HepG2 (cell line): ENCODE measurements at regions not wholly inside any gene's neighbourhood (a gene's known extent, or its start where the extent isn't known, plus 50 kb on each side); places are given as distances from the start of the nearest gene placed in this dataset.

Experiments used
- ATAC-seq: fragments of 200-7000 bp; cut with Tn5 transposase; 3 replicates; pipeline ENCODE4 v1.9.1; 2020; ENCODE audit warnings: mild to moderate bottlenecking, moderate library complexity
- BruUV-seq: library from RNA; stranded (reverse); fragments of 400-500 nt; replicated peaks from 2 replicates; lab custom pipeline; 2021; lab: Mats Ljungman, UMichigan
- CTCF ChIA-PET: fragments of 300-600 bp; formaldehyde crosslinking; extraction: SDS; loops from one replicate; lab custom pipeline; 2021; ENCODE audit warnings: low total read pairs, inconsistent platforms, low intra/inter-chr PET ratio; lab: Yijun Ruan, JAX
- POLR2A ChIA-PET: fragments of 350-600 bp; sonication (Branson Sonifier 250); formaldehyde crosslinking; loops from one replicate; lab custom pipeline; 2020; ENCODE audit warnings: antibody characterized with exemption, inconsistent platforms; lab: Yijun Ruan, JAX
- DNase-seq: peaks from one replicate; pipeline ENCODE4 v3.0.0-alpha.2; 2015; ENCODE audit warnings: low spot score
- FAIRE-seq: peaks from 3 replicates; lab custom pipeline; 2011; peaks lifted over from hg19 to GRCh38; lab: Jason Lieb, UNC
- H2AFZ ChIP-seq: one replicate; pipeline ENCODE4 v1.6.1; 2011; ENCODE audit warnings: low read length, inconsistent platforms
- H3K27ac ChIP-seq: fragments of 300-600 bp; 3 replicates; pipeline ENCODE4 v1.8.0; 2011; ENCODE audit warnings: mixed run types, mild to moderate bottlenecking, mixed read lengths, low read length, inconsistent platforms; ENCODE audit not compliant: insufficient read depth; ENCODE audit errors: extremely low read length
- H3K27me3 ChIP-seq, 2 experiments: fragments of 200-600 bp in 1 of 2; 2 replicates in 1 of 2; 3 replicates in 1 of 2; pipeline versions ENCODE4 v1.6.0 to v1.8.0; 2011; ENCODE audit warnings: low read length in 2 of 2, mild to moderate bottlenecking in 2 of 2, moderate library complexity in 2 of 2, inconsistent platforms in 1 of 2; ENCODE audit not compliant: insufficient read depth in 2 of 2, control insufficient read depth in 1 of 2
- H3K36me3 ChIP-seq, 2 experiments: fragments of 200-600 bp in 1 of 2; replicated peaks in 1 of 2; 2 replicates in 1 of 2; 3 replicates in 1 of 2; pipeline versions ENCODE4 v1.5.1 to v1.8.0; 2011; ENCODE audit warnings: low read length in 2 of 2, inconsistent platforms in 1 of 2; ENCODE audit not compliant: insufficient read depth in 2 of 2, control insufficient read depth in 1 of 2
- H3K4me1 ChIP-seq: 2 replicates; pipeline ENCODE4 v1.5.1; 2012; ENCODE audit warnings: low read length, inconsistent platforms; ENCODE audit not compliant: insufficient read depth
- H3K4me2 ChIP-seq: 2 replicates; pipeline ENCODE4 v1.6.0; 2011; ENCODE audit warnings: low read depth, low read length, inconsistent platforms
- H3K4me3 ChIP-seq, 3 experiments: fragments of 200-600 bp in 1 of 3; sonication (generic), shearing (Covaris generic) in 1 of 3; replicated peaks in 1 of 3; 2 replicates each; pipeline ENCODE4 v1.5.1; 2011 to 2016; ENCODE audit warnings: low read length in 3 of 3, inconsistent platforms in 2 of 3, low read depth in 2 of 3, mild to moderate bottlenecking in 2 of 3, control low read depth in 1 of 3, mixed read lengths in 1 of 3; ENCODE audit not compliant: insufficient read depth in 1 of 3
- H3K79me2 ChIP-seq: one replicate; pipeline ENCODE4 v1.6.1; 2011; ENCODE audit warnings: low read length, inconsistent platforms; ENCODE audit not compliant: insufficient read depth
- H3K9ac ChIP-seq: 2 replicates; pipeline ENCODE4 v1.6.0; 2011; ENCODE audit warnings: mild to moderate bottlenecking, low read depth, low read length, inconsistent platforms; ENCODE audit not compliant: insufficient read depth
- H3K9me3 ChIP-seq: 2 replicates; pipeline ENCODE4 v1.5.1; 2012; ENCODE audit warnings: mild to moderate bottlenecking, low read length
- H4K20me1 ChIP-seq: 2 replicates; pipeline ENCODE4 v1.6.0; 2011; ENCODE audit warnings: inconsistent platforms, mild to moderate bottlenecking, low read length, moderate library complexity; ENCODE audit not compliant: insufficient read depth
- AGO1 ChIP-seq: fragments of 200-400 bp; formaldehyde crosslinking; IDR thresholded peaks from 2 replicates; pipeline ENCODE4 v1.6.1; 2017; ENCODE audit warnings: mild to moderate bottlenecking, low read depth, low read length, moderate library complexity; ENCODE audit not compliant: poor library complexity, severe bottlenecking
- DNMT1 ChIP-seq: sonication (generic); formaldehyde crosslinking; IDR thresholded peaks from 2 replicates; pipeline ENCODE4 v1.5.1; 2020; ENCODE audit warnings: mild to moderate bottlenecking, missing genetic modification reagents
- DR1 ChIP-seq: sonication (generic); formaldehyde crosslinking; IDR thresholded peaks from 2 replicates; pipeline ENCODE4 v1.8.0; 2021; ENCODE audit warnings: mild to moderate bottlenecking, missing genetic modification reagents, inconsistent platforms
- NFE2 ChIP-seq: sonication (generic); formaldehyde crosslinking; IDR thresholded peaks from 2 replicates; pipeline ENCODE4 v1.4.0; 2020; ENCODE audit warnings: missing genetic modification reagents
- SP4 ChIP-seq: sonication (generic); formaldehyde crosslinking; IDR thresholded peaks from 2 replicates; pipeline ENCODE4 v1.8.1; 2023; ENCODE audit warnings: mild to moderate bottlenecking, missing genetic modification reagents
- TBX2 ChIP-seq: sonication (generic); formaldehyde crosslinking; IDR thresholded peaks from 2 replicates; pipeline ENCODE4 v1.5.0; 2020; ENCODE audit warnings: missing genetic modification reagents, mild to moderate bottlenecking, borderline replicate concordance
- ZFP37 ChIP-seq: sonication (generic); formaldehyde crosslinking; IDR thresholded peaks from 2 replicates; pipeline ENCODE4 v1.4.0; 2020; ENCODE audit warnings: missing genetic modification reagents, borderline replicate concordance
- ZNF282 ChIP-seq: fragments of 450-650 bp; IDR thresholded peaks from 2 replicates; pipeline ENCODE4 v1.6.1; 2018; ENCODE audit not compliant: partially characterized antibody
- ZNF292 ChIP-seq: sonication (generic); formaldehyde crosslinking; IDR thresholded peaks from 2 replicates; pipeline ENCODE4 v1.8.1; 2022; ENCODE audit warnings: mild to moderate bottlenecking, low read depth, missing genetic modification reagents, borderline replicate concordance
- ZSCAN12 ChIP-seq: sonication (generic); formaldehyde crosslinking; IDR thresholded peaks from 2 replicates; pipeline ENCODE4 v1.9.0; 2021; ENCODE audit warnings: mild to moderate bottlenecking, missing genetic modification reagents
- WGBS: methylation state at CpG from one replicate; pipeline ENCODE4 v1.1.6; 2017; ENCODE audit warnings: low lambda C conversion rate; 5-methylcytosine and 5-hydroxymethylcytosine counted together
- in situ Hi-C: cut with HindIII; loops from 2 replicates; pipeline ENCODE4 v1.10.0; 2017; ENCODE audit warnings: low pct_unique_long_range_greater_than_20kb; ENCODE audit not compliant: extremely low pct_ligation_motif_present
- intact Hi-C: fragments of 100-400 bp; cut with micrococcal nuclease; formaldehyde crosslinking; loops from one replicate; pipeline ENCODE4 v1.10.0; 2022; ENCODE audit not compliant: unreplicated experiment
- TF ChIP-seq, protein P1 (sequence below): sonication (generic); formaldehyde crosslinking; IDR thresholded peaks from 2 replicates; pipeline ENCODE4 v1.9.0; 2021; ENCODE audit warnings: missing genetic modification reagents, borderline replicate concordance
- TF ChIP-seq, protein P2 (sequence below): sonication (generic); formaldehyde crosslinking; IDR thresholded peaks from 2 replicates; pipeline ENCODE4 v1.4.0; 2020; ENCODE audit warnings: missing genetic modification reagents
- TF ChIP-seq, protein P3 (sequence below): sonication (generic); formaldehyde crosslinking; IDR thresholded peaks from 2 replicates; pipeline ENCODE4 v1.4.0; 2020; ENCODE audit warnings: low read depth, mild to moderate bottlenecking, missing genetic modification reagents
- TF ChIP-seq, protein P4 (sequence below): sonication (generic); formaldehyde crosslinking; IDR thresholded peaks from 2 replicates; pipeline ENCODE4 v1.4.0; 2020; ENCODE audit warnings: missing genetic modification reagents, mild to moderate bottlenecking, borderline replicate concordance

DNA sequence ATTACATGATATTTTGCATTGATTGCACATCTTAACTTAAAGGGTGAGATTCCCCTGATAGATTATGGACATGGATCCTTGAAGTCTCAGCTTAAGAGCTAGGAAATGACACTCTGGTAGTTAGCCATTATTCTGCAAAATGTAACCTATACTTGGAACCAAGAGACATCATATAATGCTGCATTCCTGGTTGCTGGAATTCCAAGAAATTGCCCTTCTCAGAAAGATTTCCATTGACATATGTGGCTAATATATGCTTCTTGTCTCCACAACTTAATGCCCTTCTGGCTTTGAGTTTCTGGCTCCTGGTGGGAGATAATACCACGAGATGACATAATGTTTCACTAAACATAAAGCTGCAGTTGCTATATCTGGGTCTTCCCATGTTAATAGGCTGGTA lies 204.4 kb upstream of the TRPC4 start:
- BruUV-seq: no TSS peak
- TF ChIP-seq, protein P1, sequence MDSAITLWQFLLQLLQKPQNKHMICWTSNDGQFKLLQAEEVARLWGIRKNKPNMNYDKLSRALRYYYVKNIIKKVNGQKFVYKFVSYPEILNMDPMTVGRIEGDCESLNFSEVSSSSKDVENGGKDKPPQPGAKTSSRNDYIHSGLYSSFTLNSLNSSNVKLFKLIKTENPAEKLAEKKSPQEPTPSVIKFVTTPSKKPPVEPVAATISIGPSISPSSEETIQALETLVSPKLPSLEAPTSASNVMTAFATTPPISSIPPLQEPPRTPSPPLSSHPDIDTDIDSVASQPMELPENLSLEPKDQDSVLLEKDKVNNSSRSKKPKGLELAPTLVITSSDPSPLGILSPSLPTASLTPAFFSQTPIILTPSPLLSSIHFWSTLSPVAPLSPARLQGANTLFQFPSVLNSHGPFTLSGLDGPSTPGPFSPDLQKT (CRISPR knock-in tag): no peak
- TF ChIP-seq DR1 (CRISPR knock-in tag) (no peak), AGO1 (no peak), ZNF292 (CRISPR knock-in tag) (no peak), NFE2 (CRISPR knock-in tag) (no peak), ZSCAN12 (no peak), ZNF282 (no peak), ZFP37 (CRISPR knock-in tag) (no peak), SP4 (no peak), TBX2 (no peak), DNMT1 (CRISPR knock-in tag) (no peak)
- TF ChIP-seq, protein P2, sequence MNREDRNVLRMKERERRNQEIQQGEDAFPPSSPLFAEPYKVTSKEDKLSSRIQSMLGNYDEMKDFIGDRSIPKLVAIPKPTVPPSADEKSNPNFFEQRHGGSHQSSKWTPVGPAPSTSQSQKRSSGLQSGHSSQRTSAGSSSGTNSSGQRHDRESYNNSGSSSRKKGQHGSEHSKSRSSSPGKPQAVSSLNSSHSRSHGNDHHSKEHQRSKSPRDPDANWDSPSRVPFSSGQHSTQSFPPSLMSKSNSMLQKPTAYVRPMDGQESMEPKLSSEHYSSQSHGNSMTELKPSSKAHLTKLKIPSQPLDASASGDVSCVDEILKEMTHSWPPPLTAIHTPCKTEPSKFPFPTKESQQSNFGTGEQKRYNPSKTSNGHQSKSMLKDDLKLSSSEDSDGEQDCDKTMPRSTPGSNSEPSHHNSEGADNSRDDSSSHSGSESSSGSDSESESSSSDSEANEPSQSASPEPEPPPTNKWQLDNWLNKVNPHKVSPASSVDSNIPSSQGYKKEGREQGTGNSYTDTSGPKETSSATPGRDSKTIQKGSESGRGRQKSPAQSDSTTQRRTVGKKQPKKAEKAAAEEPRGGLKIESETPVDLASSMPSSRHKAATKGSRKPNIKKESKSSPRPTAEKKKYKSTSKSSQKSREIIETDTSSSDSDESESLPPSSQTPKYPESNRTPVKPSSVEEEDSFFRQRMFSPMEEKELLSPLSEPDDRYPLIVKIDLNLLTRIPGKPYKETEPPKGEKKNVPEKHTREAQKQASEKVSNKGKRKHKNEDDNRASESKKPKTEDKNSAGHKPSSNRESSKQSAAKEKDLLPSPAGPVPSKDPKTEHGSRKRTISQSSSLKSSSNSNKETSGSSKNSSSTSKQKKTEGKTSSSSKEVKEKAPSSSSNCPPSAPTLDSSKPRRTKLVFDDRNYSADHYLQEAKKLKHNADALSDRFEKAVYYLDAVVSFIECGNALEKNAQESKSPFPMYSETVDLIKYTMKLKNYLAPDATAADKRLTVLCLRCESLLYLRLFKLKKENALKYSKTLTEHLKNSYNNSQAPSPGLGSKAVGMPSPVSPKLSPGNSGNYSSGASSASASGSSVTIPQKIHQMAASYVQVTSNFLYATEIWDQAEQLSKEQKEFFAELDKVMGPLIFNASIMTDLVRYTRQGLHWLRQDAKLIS: no peak
- TF ChIP-seq, protein P3, sequence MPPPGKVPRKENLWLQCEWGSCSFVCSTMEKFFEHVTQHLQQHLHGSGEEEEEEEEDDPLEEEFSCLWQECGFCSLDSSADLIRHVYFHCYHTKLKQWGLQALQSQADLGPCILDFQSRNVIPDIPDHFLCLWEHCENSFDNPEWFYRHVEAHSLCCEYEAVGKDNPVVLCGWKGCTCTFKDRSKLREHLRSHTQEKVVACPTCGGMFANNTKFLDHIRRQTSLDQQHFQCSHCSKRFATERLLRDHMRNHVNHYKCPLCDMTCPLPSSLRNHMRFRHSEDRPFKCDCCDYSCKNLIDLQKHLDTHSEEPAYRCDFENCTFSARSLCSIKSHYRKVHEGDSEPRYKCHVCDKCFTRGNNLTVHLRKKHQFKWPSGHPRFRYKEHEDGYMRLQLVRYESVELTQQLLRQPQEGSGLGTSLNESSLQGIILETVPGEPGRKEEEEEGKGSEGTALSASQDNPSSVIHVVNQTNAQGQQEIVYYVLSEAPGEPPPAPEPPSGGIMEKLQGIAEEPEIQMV (CRISPR knock-in tag): no peak
- TF ChIP-seq, protein P4, sequence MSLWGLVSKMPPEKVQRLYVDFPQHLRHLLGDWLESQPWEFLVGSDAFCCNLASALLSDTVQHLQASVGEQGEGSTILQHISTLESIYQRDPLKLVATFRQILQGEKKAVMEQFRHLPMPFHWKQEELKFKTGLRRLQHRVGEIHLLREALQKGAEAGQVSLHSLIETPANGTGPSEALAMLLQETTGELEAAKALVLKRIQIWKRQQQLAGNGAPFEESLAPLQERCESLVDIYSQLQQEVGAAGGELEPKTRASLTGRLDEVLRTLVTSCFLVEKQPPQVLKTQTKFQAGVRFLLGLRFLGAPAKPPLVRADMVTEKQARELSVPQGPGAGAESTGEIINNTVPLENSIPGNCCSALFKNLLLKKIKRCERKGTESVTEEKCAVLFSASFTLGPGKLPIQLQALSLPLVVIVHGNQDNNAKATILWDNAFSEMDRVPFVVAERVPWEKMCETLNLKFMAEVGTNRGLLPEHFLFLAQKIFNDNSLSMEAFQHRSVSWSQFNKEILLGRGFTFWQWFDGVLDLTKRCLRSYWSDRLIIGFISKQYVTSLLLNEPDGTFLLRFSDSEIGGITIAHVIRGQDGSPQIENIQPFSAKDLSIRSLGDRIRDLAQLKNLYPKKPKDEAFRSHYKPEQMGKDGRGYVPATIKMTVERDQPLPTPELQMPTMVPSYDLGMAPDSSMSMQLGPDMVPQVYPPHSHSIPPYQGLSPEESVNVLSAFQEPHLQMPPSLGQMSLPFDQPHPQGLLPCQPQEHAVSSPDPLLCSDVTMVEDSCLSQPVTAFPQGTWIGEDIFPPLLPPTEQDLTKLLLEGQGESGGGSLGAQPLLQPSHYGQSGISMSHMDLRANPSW (CRISPR knock-in tag): no peak
- in situ Hi-C loops: no loop called here

More for the DNA sequence above, 204.4 kb upstream of the TRPC4 start:
- Histone ChIP-seq H4K20me1 (no peaks in the 10 kb centered on the region), H3K36me3 (no peaks in the 10 kb centered on the region), H3K4me2 (no peak overlapping the region), H3K27me3 (no peaks in the 10 kb centered on the region), H3K79me2 (no peaks in the 10 kb centered on the region), H3K27ac (no peak overlapping the region), H3K4me3 (no peak overlapping the region), H2AFZ (no peak overlapping the region), H3K4me1 (no peaks in the 10 kb centered on the region), H3K9me3 (peaks cover 62% of the 10 kb centered on the region), H3K9ac (no peak overlapping the region)
- POLR2A ChIA-PET: no interaction called here
- CTCF ChIA-PET: no interaction called here
- DNase-seq: no peak
- WGBS: 0% methylated on average over 1 of the region's 1 CpG
- intact Hi-C loops: no loop called here
- ATAC-seq: no peak
- FAIRE-seq: no peak
